NCI-H69 (cell line): ENCODE measurements at regions not wholly inside any gene's neighbourhood (a gene's known extent, or its start where the extent isn't known, plus 50 kb on each side); places are given as distances from the start of the nearest gene placed in this dataset.
"Not testable (repeated sequence)": the region's sequence is repeated elsewhere in the genome, so short reads cannot be mapped to it uniquely, and the experiment has no call there.

Experiments used
- DNase-seq: peaks from one replicate; lab custom pipeline; 2025; lab: John Stamatoyannopoulos, UW

GRCh38 chr3:155995525-155996370 is 124.6 kb upstream of the KCNAB1 start:
- peak; percentile 63 for DNase-seq

- DNase-seq, result no peak
Observed at GRCh38 chr3:155996882-155997281, 123.5 kb upstream of the KCNAB1 start.

GRCh38 chr3:155998173-155998572 is 122.2 kb upstream of the KCNAB1 start:
- DNase-seq, result not testable (repeated sequence)

- DNase-seq, result no peak
Observed at GRCh38 chr3:156005736-156006135, 114.6 kb upstream of the KCNAB1 start.

GRCh38 chr3:156010829-156011228 is 109.5 kb upstream of the KCNAB1 start:
- DNase-seq, result peak; percentile 1

- no peak for DNase-seq
Observed at GRCh38 chr3:156014489-156014888, 105.9 kb upstream of the KCNAB1 start.

GRCh38 chr3:156016902-156017301 is 103.5 kb upstream of the KCNAB1 start:
- no peak for DNase-seq

- DNase-seq, result no peak
Observed at GRCh38 chr3:156017352-156018030, 102.9 kb upstream of the KCNAB1 start.

GRCh38 chr3:156024904-156025533 is 95.4 kb upstream of the KCNAB1 start:
- DNase-seq, result peak; percentile 1

- no peak for DNase-seq
Observed at GRCh38 chr3:156029208-156029607, 91.2 kb upstream of the KCNAB1 start.

- peak; percentile 1 for DNase-seq
Observed at GRCh38 chr3:156030723-156031122, 89.7 kb upstream of the KCNAB1 start.

- DNase-seq, result no peak
Observed at GRCh38 chr3:156033428-156033827, 87.0 kb upstream of the KCNAB1 start.

GRCh38 chr3:156035158-156035557 is 85.2 kb upstream of the KCNAB1 start:
- no peak for DNase-seq

GRCh38 chr3:156036258-156037053 is 83.9 kb upstream of the KCNAB1 start:
- DNase-seq, result no peak

- peak; percentile 87 for DNase-seq
Observed at GRCh38 chr3:156037356-156037755, 83.0 kb upstream of the KCNAB1 start.

GRCh38 chr3:156038869-156039268 is 81.5 kb upstream of the KCNAB1 start:
- DNase-seq, result no peak

- no peak for DNase-seq
Observed at GRCh38 chr3:156040041-156040440, 80.3 kb upstream of the KCNAB1 start.

GRCh38 chr3:156041216-156041841 is 79.0 kb upstream of the KCNAB1 start:
- not testable (repeated sequence) for DNase-seq

GRCh38 chr3:156041856-156042255 is 78.5 kb upstream of the KCNAB1 start:
- not testable (repeated sequence) for DNase-seq

- DNase-seq, result peak; percentile 0
Observed at GRCh38 chr3:156043832-156044633, 76.3 kb upstream of the KCNAB1 start.

GRCh38 chr3:156044634-156044975 is 75.8 kb upstream of the KCNAB1 start:
- no peak for DNase-seq
